Activated T-cell treated with anti-CD3 and anti-CD28 coated beads, Interleukin-2, amount 50 U/mL, for 4 hours (primary cell): ENCODE measurements at regions not wholly inside any gene's neighbourhood (a gene's known extent, or its start where the extent isn't known, plus 50 kb on each side); places are given as distances from the start of the nearest gene placed in this dataset.

Experiments used
- ATAC-seq, 2 donors: fragments of 200-7000 bp; cut with Tn5 transposase; one replicate each; pipeline ENCODE4 v1.10.0; 2021
- DNase-seq: peaks from one replicate; pipeline ENCODE4 v3.0.0-alpha.2; 2020
- H3K27me3 Mint-ChIP-seq: one replicate; pipeline ENCODE4 v1.8.0; 2021; ENCODE audit warnings: low read depth, mixed read lengths
- H3K36me3 Mint-ChIP-seq: one replicate; pipeline ENCODE4 v1.8.0; 2022; ENCODE audit warnings: mixed read lengths; ENCODE audit not compliant: insufficient read depth
- H3K4me1 Mint-ChIP-seq: one replicate; pipeline ENCODE4 v1.8.0; 2021; ENCODE audit warnings: low read depth, mixed read lengths
- H3K4me3 Mint-ChIP-seq: one replicate; pipeline ENCODE4 v1.8.0; 2021; ENCODE audit warnings: mild to moderate bottlenecking, moderate library complexity, mixed read lengths
- H3K9me3 Mint-ChIP-seq: one replicate; pipeline ENCODE4 v1.8.0; 2021; ENCODE audit warnings: mixed read lengths

DNA sequence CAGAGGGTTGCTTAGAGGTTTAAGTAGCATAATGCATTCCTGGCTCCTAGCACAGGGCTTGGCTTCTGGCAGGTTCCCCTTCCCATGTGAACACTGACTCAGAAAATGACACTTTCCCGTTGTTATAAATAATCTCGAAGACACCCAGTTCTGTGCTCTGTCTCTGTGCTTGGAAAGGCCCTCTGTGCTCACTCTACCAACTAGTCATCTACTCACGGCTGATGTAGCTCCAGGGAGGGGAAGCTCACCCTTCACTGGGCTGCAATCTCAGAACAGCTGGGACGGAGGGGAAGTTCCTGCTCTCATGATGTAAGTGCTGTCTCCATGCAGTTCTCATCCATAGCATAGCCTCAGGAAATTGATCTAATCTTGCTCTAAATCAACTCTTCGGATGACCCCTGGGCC is 230.5 kb upstream of the ASIC2 start:
- Mint-ChIP-seq H3K9me3 (peaks cover 11% of the 10 kb centered on the region), H3K4me1 (no peaks in the 10 kb centered on the region), H3K36me3 (no peaks in the 10 kb centered on the region), H3K27me3 (peaks cover 1% of the 10 kb centered on the region), H3K4me3 (no peak overlapping the region)
- DNase-seq (no peak), ATAC-seq (no peak)

GRCh38 chr17:33525186-33525585 is 232.1 kb upstream of the ASIC2 start:
- H3K4me3 Mint-ChIP-seq: no peak overlapping the region

DNA sequence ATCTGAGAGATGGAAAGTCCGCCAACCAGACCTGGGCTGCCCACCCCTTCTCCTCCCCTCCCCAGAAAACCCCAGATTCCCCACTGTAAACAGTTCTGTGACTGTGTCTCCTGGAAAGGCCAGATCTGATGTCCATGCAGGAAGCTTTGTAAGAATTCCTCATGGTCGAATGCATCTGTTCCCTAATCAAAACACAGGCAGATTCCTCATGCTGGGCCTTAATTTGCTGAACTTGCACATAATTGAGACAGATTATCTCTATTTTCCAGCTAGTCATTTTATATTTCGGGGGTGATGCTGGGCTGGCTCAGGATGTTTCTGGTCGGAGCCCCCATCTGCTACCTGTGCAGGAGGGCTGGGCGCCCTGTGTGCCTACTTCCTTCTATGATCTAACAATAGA is 233.6 kb upstream of the ASIC2 start:
- ATAC-seq: no peak
- no peak for DNase-seq
- Mint-ChIP-seq H3K4me1 (no peaks in the 10 kb centered on the region), H3K36me3 (no peaks in the 10 kb centered on the region), H3K27me3 (peaks cover 1% of the 10 kb centered on the region), H3K4me3 (no peak overlapping the region), H3K9me3 (peaks cover 11% of the 10 kb centered on the region)

More at GRCh38 chr17:33525186-33525585, 232.1 kb upstream of the ASIC2 start:
- Mint-ChIP-seq H3K4me1 (no peaks in the 10 kb centered on the region), H3K9me3 (peaks cover 11% of the 10 kb centered on the region), H3K36me3 (no peaks in the 10 kb centered on the region), H3K27me3 (peaks cover 1% of the 10 kb centered on the region)
- ATAC-seq (no peak), DNase-seq (no peak)

DNA sequence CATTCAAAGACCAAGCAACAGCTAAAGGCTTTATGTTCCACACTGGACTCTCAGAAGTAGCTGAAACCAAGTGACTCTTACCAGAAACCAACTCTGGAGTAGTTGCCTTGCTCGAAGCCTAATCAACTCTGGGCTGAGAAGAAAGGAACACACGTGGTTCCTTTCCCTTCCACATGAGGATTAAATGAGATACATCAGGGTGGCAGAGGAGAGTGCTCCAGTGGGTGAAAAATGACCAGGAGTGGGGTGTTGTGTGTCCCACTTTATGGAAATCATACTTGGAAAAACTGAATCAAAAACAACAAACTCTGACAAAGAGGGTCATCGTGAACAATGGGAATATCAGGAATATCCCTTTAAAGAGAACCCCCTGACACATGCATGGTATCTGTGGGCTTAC is 234.2 kb upstream of the ASIC2 start:
- Mint-ChIP-seq H3K4me1 (no peaks in the 10 kb centered on the region), H3K9me3 (peaks cover 11% of the 10 kb centered on the region), H3K4me3 (no peak overlapping the region), H3K27me3 (peaks cover 1% of the 10 kb centered on the region), H3K36me3 (no peaks in the 10 kb centered on the region)
- DNase-seq: no peak
- no peak for ATAC-seq

- DNase-seq: no peak
- peaks cover 11% of the 10 kb centered on the region for H3K9me3 Mint-ChIP-seq
- ATAC-seq: no peak
- no peaks in the 10 kb centered on the region for H3K4me1 Mint-ChIP-seq
- H3K36me3 Mint-ChIP-seq: no peaks in the 10 kb centered on the region
- no peak overlapping the region for H3K4me3 Mint-ChIP-seq
- peaks cover 1% of the 10 kb centered on the region for H3K27me3 Mint-ChIP-seq
Observed at GRCh38 chr17:33528846-33529245, 235.8 kb upstream of the ASIC2 start.

DNA sequence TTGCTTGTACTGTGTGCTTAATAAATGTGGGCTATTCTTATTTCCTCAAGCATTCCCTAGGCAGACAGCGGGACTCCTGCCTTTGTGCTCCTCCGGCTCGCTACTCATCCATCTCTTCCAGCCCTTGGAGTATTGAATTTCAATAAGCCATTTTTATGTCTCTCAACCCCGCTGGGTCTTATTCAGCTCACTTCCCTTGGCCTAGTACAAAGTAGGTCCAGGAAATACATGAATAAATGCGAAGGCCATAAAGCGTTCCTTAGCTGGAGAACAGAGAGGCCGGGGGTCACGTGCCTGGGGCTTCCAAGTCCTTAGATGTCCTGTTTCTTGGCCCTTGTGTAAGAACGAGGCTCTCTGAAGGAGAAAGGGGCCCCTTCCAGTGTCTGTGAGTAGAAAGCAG is 236.7 kb upstream of the ASIC2 start:
- DNase-seq (no peak), ATAC-seq (no peak)
- H3K36me3 Mint-ChIP-seq: no peaks in the 10 kb centered on the region
- H3K9me3 Mint-ChIP-seq: peaks cover 11% of the 10 kb centered on the region
- H3K27me3 Mint-ChIP-seq: peaks cover 1% of the 10 kb centered on the region
- no peaks in the 10 kb centered on the region for H3K4me1 Mint-ChIP-seq
- no peak overlapping the region for H3K4me3 Mint-ChIP-seq

- peaks cover 1% of the 10 kb centered on the region for H3K27me3 Mint-ChIP-seq
- ATAC-seq (no peak), DNase-seq (no peak)
- H3K4me1 Mint-ChIP-seq: no peaks in the 10 kb centered on the region
- H3K9me3 Mint-ChIP-seq: peaks cover 11% of the 10 kb centered on the region
- H3K4me3 Mint-ChIP-seq: no peak overlapping the region
- no peaks in the 10 kb centered on the region for H3K36me3 Mint-ChIP-seq
Observed at GRCh38 chr17:33531311-33531710, 238.2 kb upstream of the ASIC2 start.

DNA sequence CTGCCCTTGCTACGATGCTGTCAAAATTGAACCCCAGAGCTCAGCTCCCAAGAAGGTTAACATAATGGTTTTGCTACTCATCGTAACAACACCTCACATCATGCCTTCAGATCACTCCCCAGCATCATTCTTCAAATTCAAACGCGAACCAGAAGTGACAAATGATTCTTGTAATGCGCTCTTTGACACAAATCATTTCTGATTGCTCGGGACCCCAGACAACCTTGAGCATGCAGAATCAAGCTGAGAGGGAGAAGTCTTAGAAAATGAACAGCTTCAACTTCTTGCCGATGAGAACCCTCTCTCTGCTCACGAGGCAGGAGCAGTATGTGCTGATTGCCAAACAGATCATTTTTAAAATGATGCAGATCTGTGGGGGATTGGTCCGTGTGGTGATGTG is 241.0 kb upstream of the ASIC2 start:
- Mint-ChIP-seq H3K27me3 (no peaks in the 10 kb centered on the region), H3K4me1 (no peaks in the 10 kb centered on the region), H3K36me3 (no peaks in the 10 kb centered on the region), H3K4me3 (no peak overlapping the region), H3K9me3 (no peaks in the 10 kb centered on the region)
- ATAC-seq (no peak), DNase-seq (no peak)

- Mint-ChIP-seq H3K36me3 (no peaks in the 10 kb centered on the region), H3K27me3 (peaks cover 12% of the 10 kb centered on the region), H3K4me3 (no peak overlapping the region), H3K4me1 (no peaks in the 10 kb centered on the region), H3K9me3 (no peaks in the 10 kb centered on the region)
- no peak for ATAC-seq
- DNase-seq: no peak
Observed at GRCh38 chr17:33545124-33545523, 252.0 kb upstream of the ASIC2 start.

DNA sequence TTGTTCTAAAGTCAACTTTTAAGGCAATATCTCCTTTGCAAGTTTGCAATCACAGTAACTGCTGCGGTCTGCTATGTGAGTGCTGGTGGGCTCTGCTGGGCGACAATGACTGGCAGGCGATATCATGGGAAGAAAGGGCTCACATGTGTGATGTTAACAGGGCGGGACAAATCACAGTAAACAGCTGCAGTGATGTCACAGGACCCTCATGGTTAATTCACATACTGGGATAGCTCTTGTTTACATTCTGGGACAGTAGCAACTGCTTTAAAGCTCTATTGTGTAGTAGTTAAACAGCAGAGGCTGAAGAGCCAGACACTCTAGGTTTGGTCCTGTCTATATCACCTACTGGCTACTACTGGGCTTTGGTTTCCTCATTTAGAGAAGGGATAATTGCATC is 257.2 kb upstream of the ASIC2 start:
- H3K36me3 Mint-ChIP-seq: no peaks in the 10 kb centered on the region

DNA sequence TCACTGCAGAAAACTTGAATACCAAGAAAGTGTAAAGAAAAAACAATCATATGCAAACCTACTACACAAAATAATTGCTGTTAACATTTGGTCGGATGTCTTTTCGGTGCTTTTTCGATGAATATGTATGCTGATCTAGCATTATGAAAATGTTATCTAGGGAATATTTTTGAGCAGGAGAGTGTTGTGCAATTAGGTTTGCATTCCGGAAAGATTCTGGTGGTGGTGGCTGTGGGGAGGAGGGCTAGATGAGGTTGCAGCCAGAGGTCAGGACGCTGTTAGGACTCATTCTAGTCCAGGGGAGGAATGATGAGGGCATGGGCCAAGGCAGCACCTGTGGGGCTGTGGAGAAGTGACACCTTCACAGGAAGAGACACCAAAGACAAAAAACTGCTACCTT is 258.0 kb upstream of the ASIC2 start:
- Mint-ChIP-seq H3K4me3 (no peak overlapping the region), H3K27me3 (peaks cover 12% of the 10 kb centered on the region), H3K36me3 (no peaks in the 10 kb centered on the region), H3K9me3 (no peaks in the 10 kb centered on the region), H3K4me1 (no peaks in the 10 kb centered on the region)
- ATAC-seq (no peak), DNase-seq (no peak)

More for the DNA sequence above, 257.2 kb upstream of the ASIC2 start:
- no peak for DNase-seq
- Mint-ChIP-seq H3K4me3 (no peak overlapping the region), H3K27me3 (peaks cover 12% of the 10 kb centered on the region), H3K4me1 (no peaks in the 10 kb centered on the region), H3K9me3 (no peaks in the 10 kb centered on the region)
- no peak for ATAC-seq

DNA sequence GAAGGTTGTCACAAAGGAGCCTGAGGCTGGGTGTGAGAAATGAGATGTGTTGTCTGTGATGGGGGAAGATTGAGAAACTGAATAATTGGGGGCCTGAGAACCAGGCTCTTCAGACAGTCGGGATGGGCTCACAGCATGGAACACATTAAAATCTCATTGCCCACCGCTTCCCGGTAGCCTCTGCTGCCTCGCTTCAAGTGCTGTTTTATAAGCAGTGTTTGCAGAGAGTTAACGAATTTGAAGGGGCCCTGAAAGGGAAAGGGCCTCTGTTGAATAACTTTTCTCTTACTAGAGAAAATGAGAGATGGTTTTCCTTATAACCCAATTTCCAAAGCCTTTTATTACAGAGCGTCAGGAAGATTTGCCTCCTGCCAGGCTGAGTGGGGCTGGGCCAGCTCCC is 258.8 kb upstream of the ASIC2 start:
- Mint-ChIP-seq H3K4me1 (no peaks in the 10 kb centered on the region), H3K9me3 (no peaks in the 10 kb centered on the region), H3K4me3 (no peak overlapping the region), H3K27me3 (peaks cover 8% of the 10 kb centered on the region), H3K36me3 (no peaks in the 10 kb centered on the region)
- DNase-seq: no peak
- ATAC-seq: no peak

DNA sequence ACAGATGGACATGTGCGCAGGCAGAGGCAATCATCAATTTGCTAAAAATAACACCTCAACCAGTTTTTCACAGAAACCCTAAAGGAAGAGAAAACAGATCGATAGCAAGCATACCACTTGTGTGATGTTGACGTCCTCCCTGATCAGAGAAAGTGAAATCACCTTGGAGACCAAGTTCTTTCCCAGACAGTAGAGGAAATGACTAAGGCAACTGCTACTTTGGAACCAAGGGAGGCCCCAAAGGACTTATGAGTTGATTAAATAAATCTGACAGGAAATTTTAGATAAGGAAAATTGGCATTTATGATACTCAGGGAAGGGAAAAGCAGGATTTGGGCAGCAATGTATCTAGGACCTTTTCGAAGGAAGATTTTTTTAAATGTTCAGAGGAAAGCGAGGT is 267.1 kb upstream of the ASIC2 start:
- Mint-ChIP-seq H3K9me3 (peaks cover 5% of the 10 kb centered on the region), H3K4me1 (no peaks in the 10 kb centered on the region), H3K4me3 (no peak overlapping the region), H3K27me3 (peaks cover 3% of the 10 kb centered on the region), H3K36me3 (no peaks in the 10 kb centered on the region)
- ATAC-seq (no peak), DNase-seq (no peak)

DNA sequence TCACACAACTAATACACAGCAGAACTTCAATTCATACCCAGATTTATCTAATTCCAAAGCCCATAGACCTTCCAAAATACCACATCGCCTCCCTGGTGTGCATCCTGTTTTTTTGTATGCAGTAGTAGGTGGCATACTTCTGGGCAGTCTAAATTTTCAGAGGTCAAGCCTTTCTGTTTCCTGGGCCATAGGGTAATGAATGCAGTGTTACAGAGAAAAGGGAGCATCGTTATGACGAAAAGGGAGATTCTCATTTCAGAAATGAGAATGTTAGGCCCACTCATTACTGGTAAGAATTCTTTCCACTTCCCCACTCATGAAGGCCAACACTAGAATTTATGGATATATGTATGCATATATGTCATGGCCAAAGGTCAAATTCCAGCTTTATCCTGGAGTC is 267.8 kb upstream of the ASIC2 start:
- Mint-ChIP-seq H3K36me3 (no peaks in the 10 kb centered on the region), H3K4me3 (no peak overlapping the region), H3K4me1 (no peaks in the 10 kb centered on the region), H3K9me3 (peaks cover 5% of the 10 kb centered on the region), H3K27me3 (peaks cover 3% of the 10 kb centered on the region)
- ATAC-seq (no peak), DNase-seq (no peak)

DNA sequence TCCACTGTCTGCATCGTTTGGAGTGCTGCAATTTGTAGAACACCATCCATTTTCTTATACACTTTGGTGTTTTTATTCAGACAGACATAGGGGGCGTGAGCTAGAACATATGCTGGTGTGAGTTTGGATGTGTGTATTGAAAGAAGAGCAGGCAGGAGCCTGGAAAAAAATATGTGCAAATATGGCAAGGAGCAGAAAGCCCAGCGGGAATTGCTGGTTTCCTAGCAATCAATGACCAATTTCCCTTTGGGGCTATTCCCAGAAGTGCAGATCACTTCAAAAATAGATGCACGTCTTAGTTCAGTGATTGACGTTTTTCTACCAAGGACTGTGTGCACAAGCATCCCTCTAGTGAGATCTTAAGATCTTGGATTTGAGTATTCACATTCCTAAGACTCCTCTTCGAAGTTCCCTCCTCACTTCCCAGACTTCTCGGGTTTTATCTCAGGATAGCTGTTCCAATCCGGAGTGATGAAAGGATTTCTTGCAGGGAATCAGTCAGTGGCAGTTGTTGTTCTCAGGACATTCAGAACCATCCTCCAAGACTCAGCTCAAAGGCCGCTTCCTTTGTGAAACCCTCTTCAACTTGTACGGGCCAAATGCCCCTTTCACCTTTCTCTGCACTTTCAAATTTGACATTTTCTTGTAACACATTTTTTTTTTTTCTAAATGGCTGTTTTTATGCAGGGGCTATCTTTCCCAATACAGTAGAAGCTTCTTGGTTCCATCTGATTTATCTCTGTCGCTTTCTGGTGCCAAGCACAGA is 268.7 kb upstream of the ASIC2 start:
- DNase-seq (no peak), ATAC-seq (no peak)
- H3K4me1 Mint-ChIP-seq: no peaks in the 10 kb centered on the region
- no peaks in the 10 kb centered on the region for H3K36me3 Mint-ChIP-seq
- H3K9me3 Mint-ChIP-seq: peaks cover 5% of the 10 kb centered on the region
- no peak overlapping the region for H3K4me3 Mint-ChIP-seq
- H3K27me3 Mint-ChIP-seq: peaks cover 3% of the 10 kb centered on the region
